NCI-H2029 (cell line): ENCODE measurements at regions not wholly inside any gene's neighbourhood (a gene's known extent, or its start where the extent isn't known, plus 50 kb on each side); places are given as distances from the start of the nearest gene placed in this dataset.
"Not testable (repeated sequence)": the region's sequence is repeated elsewhere in the genome, so short reads cannot be mapped to it uniquely, and the experiment has no call there.

ENCODE experiments used
- DNase-seq: peaks from one replicate; lab custom pipeline; 2025; lab: John Stamatoyannopoulos, UW

DNA sequence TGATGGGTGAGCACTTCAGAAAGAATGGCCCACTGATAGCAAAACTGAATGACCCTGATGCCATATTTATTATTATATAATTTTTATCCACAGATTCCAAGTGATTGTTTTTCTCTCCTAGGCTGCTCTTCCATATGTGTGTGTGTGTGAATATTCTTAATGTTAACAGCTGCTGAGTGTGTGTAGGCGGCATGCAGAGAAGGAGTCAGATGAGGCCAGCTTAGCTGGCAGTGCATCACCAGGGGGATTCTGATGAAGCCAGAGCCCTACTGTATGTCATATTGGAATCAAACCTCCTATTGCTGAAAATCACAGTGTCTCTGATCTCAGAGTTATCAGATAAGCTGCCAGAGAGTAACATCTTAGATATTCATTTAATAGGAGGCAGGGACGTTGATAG, 177.1 kb downstream of the DMAC1 start:
- DNase-seq = no peak

GRCh38 chr9:7615344-7615743, 184.2 kb downstream of the DMAC1 start:
- no peak for DNase-seq

- DNase-seq = no peak
Measured at GRCh38 chr9:7613931-7614330, 185.6 kb downstream of the DMAC1 start.

- no peak for DNase-seq
Measured at GRCh38 chr9:7608261-7608660, 191.3 kb downstream of the DMAC1 start.

DNA sequence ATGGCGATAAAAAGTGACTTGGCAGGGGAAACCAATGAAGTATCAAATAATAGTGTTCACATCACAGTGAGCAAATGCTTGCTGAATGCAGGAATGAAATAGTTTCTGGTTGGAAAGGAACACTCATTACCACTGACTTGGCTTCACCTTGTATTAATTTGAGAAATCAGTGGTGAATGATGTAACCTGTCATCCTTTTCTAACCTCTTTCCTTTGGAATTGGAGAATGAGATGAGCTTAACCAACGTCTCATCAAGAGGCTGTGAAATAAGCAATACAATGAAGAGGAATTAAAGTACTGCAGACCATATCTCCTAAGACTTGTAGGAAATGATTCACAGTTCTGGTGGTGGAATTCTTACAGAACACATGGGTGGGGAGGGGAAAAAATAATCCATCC, 192.2 kb downstream of the DMAC1 start:
- DNase-seq = no peak

DNA sequence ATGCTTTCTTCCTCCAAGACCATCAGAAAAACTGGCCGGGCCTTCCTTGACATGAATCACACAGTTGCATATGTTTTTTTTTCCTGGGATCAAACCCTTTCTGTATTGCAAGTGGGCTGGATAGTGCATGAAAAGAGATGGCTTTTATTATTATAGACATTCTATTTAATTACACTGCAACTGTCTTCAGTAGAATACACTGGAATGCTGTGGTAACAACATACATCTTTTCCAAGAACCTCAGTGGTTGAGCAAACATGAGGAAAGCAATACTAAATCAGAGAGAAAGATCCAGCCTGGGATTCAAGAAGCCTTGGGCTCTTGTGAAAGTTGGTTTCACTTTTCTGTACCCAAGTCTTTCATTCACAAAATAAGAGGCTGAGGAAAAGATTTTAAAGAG, 193.0 kb downstream of the DMAC1 start:
- no peak for DNase-seq

DNA sequence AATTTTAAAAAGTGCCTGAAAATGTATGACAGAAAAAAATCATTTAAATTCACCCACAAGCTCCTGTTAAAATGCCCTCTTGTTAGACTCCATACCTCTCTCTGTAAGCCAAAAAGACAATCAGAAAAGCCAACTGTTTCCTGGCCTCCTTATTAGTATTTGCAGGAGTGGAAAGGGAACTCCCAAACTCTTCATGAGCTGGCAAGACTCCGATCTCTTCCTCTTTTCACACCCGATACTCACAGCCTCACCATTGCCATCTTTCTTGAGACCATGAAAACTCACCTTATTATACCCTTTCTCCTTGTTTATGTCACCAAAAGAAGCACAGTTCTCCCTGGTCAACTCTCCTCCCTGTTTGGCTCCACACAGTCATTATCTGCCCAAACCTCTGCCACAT, 197.8 kb downstream of the DMAC1 start:
- no peak for DNase-seq

DNA sequence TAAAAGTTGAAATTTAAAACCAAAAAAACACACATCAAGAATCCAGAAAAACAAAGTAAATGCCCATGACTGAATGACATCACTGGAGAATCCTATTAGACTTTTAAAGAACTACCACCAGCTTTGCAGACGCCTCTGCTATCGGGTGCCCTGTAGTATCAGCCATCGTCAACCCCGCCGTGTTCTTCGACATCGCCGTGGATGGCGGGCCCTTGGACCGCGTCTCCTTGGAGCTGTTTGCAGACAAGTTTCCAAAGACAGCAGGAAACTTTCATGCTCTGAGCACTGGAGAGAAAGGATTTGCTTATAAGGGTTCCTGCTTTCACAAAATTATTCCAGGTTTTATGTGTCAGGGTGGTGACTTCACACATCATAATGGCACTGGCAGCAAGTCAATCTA, 201.9 kb downstream of the DMAC1 start:
- no peak for DNase-seq

GRCh38 chr9:7592321-7593316, 207.0 kb downstream of the DMAC1 start:
- no peak for DNase-seq

- no peak for DNase-seq
Measured at GRCh38 chr9:7591501-7591900, 208.1 kb downstream of the DMAC1 start.

DNA sequence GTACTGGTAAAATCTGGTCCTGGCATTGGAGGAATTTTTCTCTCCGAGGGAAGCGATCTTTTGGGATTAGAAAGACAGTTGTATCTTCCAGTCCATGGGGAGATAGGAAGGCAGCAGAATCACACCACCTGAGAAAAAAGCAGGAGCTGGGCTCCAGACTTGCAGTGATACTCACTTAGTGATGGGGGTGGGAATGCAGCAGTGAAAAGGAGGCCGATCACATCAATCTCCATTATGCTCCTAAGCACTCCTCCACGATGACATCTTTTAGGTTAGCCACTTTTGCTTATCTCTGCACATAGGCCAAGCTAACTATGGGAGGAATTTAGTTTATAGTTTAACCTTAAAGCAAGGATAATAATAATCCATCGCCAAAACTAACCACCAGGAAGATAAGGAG, 219.0 kb downstream of the DMAC1 start:
- DNase-seq = no peak

DNA sequence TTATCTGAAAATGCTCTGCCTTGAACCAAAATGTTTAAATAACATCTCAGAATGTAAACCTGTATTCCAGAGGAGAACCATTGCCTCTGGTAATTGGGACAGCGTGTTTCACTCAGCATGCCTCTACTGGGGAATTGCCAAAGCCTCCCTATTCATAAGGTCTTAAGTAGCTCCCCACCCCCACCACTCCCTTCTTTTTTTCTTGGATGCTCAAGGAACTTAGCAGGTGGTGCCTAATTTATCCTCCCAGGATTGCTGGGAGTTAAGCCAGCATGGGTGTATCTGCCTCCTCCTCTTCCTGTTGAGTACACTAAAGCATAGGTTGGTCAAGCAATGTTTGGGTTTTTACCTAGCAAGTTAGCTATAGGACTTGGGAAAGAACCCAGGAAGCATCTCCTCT, 220.2 kb downstream of the DMAC1 start:
- DNase-seq = no peak

GRCh38 chr9:7578951-7579350, 220.6 kb downstream of the DMAC1 start:
- no peak for DNase-seq

- peak; percentile 7 for DNase-seq
Measured at GRCh38 chr9:7570107-7570720, 229.4 kb downstream of the DMAC1 start.

- DNase-seq = no peak
Measured at GRCh38 chr9:7567687-7568086, 231.9 kb downstream of the DMAC1 start.

- no peak for DNase-seq
Measured at GRCh38 chr9:7561527-7562080, 238.0 kb downstream of the DMAC1 start.

DNA sequence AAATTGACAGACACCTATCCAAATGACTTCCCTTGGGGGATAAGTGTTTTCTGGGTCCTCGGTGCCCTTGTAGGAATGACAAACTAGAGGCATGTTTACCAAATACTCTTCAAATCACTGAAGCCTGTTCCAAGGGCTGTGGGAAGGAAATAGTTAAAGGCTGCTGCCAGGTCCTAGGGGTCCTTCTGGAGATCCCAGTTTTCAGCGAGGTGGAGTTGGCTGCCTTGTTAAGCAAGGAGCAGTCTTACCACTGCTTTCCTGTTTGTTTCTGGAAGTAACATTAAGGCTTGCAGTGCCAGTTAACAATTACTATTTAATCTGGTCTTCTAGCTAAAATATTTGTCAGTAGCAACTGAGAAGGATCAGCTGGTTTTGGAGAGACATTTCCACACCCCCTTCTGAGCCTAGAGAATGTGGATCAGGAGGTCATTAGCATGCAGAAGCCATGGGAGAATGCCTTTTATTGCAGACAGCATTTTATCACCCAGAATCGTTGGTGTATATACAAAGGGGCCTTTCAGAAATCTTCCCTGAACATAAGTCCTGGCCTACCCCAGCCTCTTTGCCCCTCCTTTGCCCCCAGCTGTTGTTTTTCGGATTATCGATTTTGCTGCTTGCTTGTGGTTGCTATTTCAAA, 238.8 kb downstream of the DMAC1 start:
- DNase-seq = no peak

GRCh38 chr9:7554699-7555098, 244.9 kb downstream of the DMAC1 start:
- DNase-seq = no peak

DNA sequence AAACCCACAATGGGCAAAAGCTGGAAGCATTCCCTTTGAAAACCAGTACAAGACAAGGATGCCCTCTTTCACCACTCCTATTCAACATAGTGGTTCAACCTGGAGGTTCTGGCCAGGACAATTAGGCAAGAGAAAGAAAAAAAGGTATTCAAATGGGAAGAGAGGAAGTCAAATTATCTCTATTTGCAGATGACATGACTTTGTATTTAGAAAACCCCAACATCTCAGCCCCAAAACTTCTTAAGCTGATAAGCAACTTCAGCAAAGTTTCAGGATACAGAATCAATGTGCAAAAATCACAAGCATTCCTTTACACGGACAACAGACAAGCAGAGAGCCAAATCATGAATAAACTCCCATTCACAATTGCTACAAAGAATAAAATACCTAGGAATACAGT, 246.9 kb downstream of the DMAC1 start:
- DNase-seq = not testable (repeated sequence)

- peak; percentile 24 for DNase-seq
Measured at GRCh38 chr9:7549249-7549648, 250.3 kb downstream of the DMAC1 start.

GRCh38 chr9:7546261-7546660, 253.3 kb downstream of the DMAC1 start:
- no peak for DNase-seq

- no peak for DNase-seq
Measured at GRCh38 chr9:7545371-7546165, 254.0 kb downstream of the DMAC1 start.
